MG63 (cell line): ENCODE measurements at regions not wholly inside any gene's neighbourhood (a gene's known extent, or its start where the extent isn't known, plus 50 kb on each side); places are given as distances from the start of the nearest gene placed in this dataset.

Experiments
- DNase-seq: peaks from one replicate; pipeline ENCODE4 v3.0.0-alpha.2; 2020
- H3K27me3 ChIP-seq: fragments of 250-450 bp; sonication (Bioruptor Pico); 2 replicates; pipeline ENCODE4 v1.5.1; 2020; ENCODE audit warnings: mild to moderate bottlenecking, moderate library complexity
- H3K36me3 ChIP-seq: fragments of 250-450 bp; sonication (Bioruptor Pico); 2 replicates; pipeline ENCODE4 v1.5.1; 2020; ENCODE audit warnings: mild to moderate bottlenecking, moderate library complexity
- H3K4me3 ChIP-seq: fragments of 250-450 bp; sonication (Bioruptor Pico); 2 replicates; pipeline ENCODE4 v1.5.1; 2020; ENCODE audit warnings: mild to moderate bottlenecking, moderate library complexity
- H3K9me3 ChIP-seq: fragments of 250-450 bp; sonication (Bioruptor Pico); 2 replicates; pipeline ENCODE4 v1.5.1; 2020; ENCODE audit warnings: mild to moderate bottlenecking, moderate library complexity

- H3K36me3 ChIP-seq, result no peaks in the 10 kb centered on the region
- DNase-seq, result no peak
- no peaks in the 10 kb centered on the region for H3K27me3 ChIP-seq
- H3K9me3 ChIP-seq, result no peaks in the 10 kb centered on the region
- no peak overlapping the region for H3K4me3 ChIP-seq
These were observed 2052.9 kb downstream of the ARAP2 start for GRCh38 chr4:34191443-34191842.

- Histone ChIP-seq H3K27me3 (no peaks in the 10 kb centered on the region), H3K4me3 (no peak overlapping the region), H3K9me3 (no peaks in the 10 kb centered on the region), H3K36me3 (no peaks in the 10 kb centered on the region)
- no peak for DNase-seq
These were observed 2050.7 kb downstream of the ARAP2 start for GRCh38 chr4:34193451-34194154.

- H3K4me3 ChIP-seq, result no peak overlapping the region
- H3K36me3 ChIP-seq, result no peaks in the 10 kb centered on the region
- no peaks in the 10 kb centered on the region for H3K9me3 ChIP-seq
- DNase-seq, result no peak
- no peaks in the 10 kb centered on the region for H3K27me3 ChIP-seq
These were observed 2049.7 kb downstream of the ARAP2 start for GRCh38 chr4:34194585-34194984.

- no peak overlapping the region for H3K4me3 ChIP-seq
- H3K27me3 ChIP-seq, result no peaks in the 10 kb centered on the region
- no peak for DNase-seq
- no peaks in the 10 kb centered on the region for H3K9me3 ChIP-seq
- no peaks in the 10 kb centered on the region for H3K36me3 ChIP-seq
These were observed 2047.9 kb downstream of the ARAP2 start for GRCh38 chr4:34196375-34196774.

GRCh38 chr4:34198966-34199365 is 2045.3 kb downstream of the ARAP2 start:
- Histone ChIP-seq H3K27me3 (no peaks in the 10 kb centered on the region), H3K9me3 (no peaks in the 10 kb centered on the region), H3K36me3 (no peaks in the 10 kb centered on the region), H3K4me3 (no peak overlapping the region)
- no peak for DNase-seq

- no peak for DNase-seq
- Histone ChIP-seq H3K4me3 (no peak overlapping the region), H3K27me3 (no peaks in the 10 kb centered on the region), H3K36me3 (no peaks in the 10 kb centered on the region), H3K9me3 (no peaks in the 10 kb centered on the region)
These were observed 2043.8 kb downstream of the ARAP2 start for GRCh38 chr4:34200535-34200934.

GRCh38 chr4:34202154-34202553 is 2042.2 kb downstream of the ARAP2 start:
- no peak overlapping the region for H3K4me3 ChIP-seq
- DNase-seq, result no peak
- no peaks in the 10 kb centered on the region for H3K36me3 ChIP-seq
- H3K9me3 ChIP-seq, result no peaks in the 10 kb centered on the region
- H3K27me3 ChIP-seq, result no peaks in the 10 kb centered on the region

- Histone ChIP-seq H3K9me3 (no peaks in the 10 kb centered on the region), H3K36me3 (no peaks in the 10 kb centered on the region), H3K27me3 (no peaks in the 10 kb centered on the region), H3K4me3 (no peak overlapping the region)
- DNase-seq, result no peak
These were observed 2023.7 kb downstream of the ARAP2 start for GRCh38 chr4:34220601-34221000.

GRCh38 chr4:34221986-34222385 is 2022.3 kb downstream of the ARAP2 start:
- DNase-seq, result no peak
- Histone ChIP-seq H3K4me3 (no peak overlapping the region), H3K27me3 (no peaks in the 10 kb centered on the region), H3K36me3 (no peaks in the 10 kb centered on the region), H3K9me3 (no peaks in the 10 kb centered on the region)

- DNase-seq, result no peak
- Histone ChIP-seq H3K9me3 (no peaks in the 10 kb centered on the region), H3K4me3 (no peak overlapping the region), H3K27me3 (no peaks in the 10 kb centered on the region), H3K36me3 (no peaks in the 10 kb centered on the region)
These were observed 2008.2 kb downstream of the ARAP2 start for GRCh38 chr4:34236118-34236517.

GRCh38 chr4:34245276-34245675 is 1999.0 kb downstream of the ARAP2 start:
- Histone ChIP-seq H3K27me3 (no peaks in the 10 kb centered on the region), H3K36me3 (no peaks in the 10 kb centered on the region), H3K9me3 (no peaks in the 10 kb centered on the region)

GRCh38 chr4:34250562-34250961 is 1993.8 kb downstream of the ARAP2 start:
- Histone ChIP-seq H3K27me3 (no peaks in the 10 kb centered on the region), H3K9me3 (no peaks in the 10 kb centered on the region), H3K36me3 (no peaks in the 10 kb centered on the region), H3K4me3 (no peak overlapping the region)
- no peak for DNase-seq

More at GRCh38 chr4:34245276-34245675, 1999.0 kb downstream of the ARAP2 start:
- no peak overlapping the region for H3K4me3 ChIP-seq
- no peak for DNase-seq

- no peaks in the 10 kb centered on the region for H3K9me3 ChIP-seq
- no peaks in the 10 kb centered on the region for H3K36me3 ChIP-seq
- no peak for DNase-seq
- no peaks in the 10 kb centered on the region for H3K27me3 ChIP-seq
- H3K4me3 ChIP-seq, result no peak overlapping the region
These were observed 1991.1 kb downstream of the ARAP2 start for GRCh38 chr4:34253239-34253638.

GRCh38 chr4:34258176-34258575 is 1986.1 kb downstream of the ARAP2 start:
- no peaks in the 10 kb centered on the region for H3K36me3 ChIP-seq
- H3K9me3 ChIP-seq, result no peaks in the 10 kb centered on the region
- no peak overlapping the region for H3K4me3 ChIP-seq
- H3K27me3 ChIP-seq, result no peaks in the 10 kb centered on the region
- DNase-seq, result no peak

- Histone ChIP-seq H3K9me3 (no peaks in the 10 kb centered on the region), H3K27me3 (no peaks in the 10 kb centered on the region), H3K4me3 (no peak overlapping the region), H3K36me3 (no peaks in the 10 kb centered on the region)
- no peak for DNase-seq
These were observed 1982.5 kb downstream of the ARAP2 start for GRCh38 chr4:34261799-34262314.

GRCh38 chr4:34269613-34270012 is 1974.7 kb downstream of the ARAP2 start:
- Histone ChIP-seq H3K4me3 (no peak overlapping the region), H3K27me3 (no peaks in the 10 kb centered on the region), H3K36me3 (no peaks in the 10 kb centered on the region), H3K9me3 (no peaks in the 10 kb centered on the region)
- no peak for DNase-seq

- H3K27me3 ChIP-seq, result no peaks in the 10 kb centered on the region
- H3K36me3 ChIP-seq, result no peaks in the 10 kb centered on the region
- H3K4me3 ChIP-seq, result no peak overlapping the region
- DNase-seq, result no peak
- no peaks in the 10 kb centered on the region for H3K9me3 ChIP-seq
These were observed 1972.6 kb downstream of the ARAP2 start for GRCh38 chr4:34271479-34272355.

- H3K9me3 ChIP-seq, result no peaks in the 10 kb centered on the region
- DNase-seq, result no peak
- no peak overlapping the region for H3K4me3 ChIP-seq
- H3K36me3 ChIP-seq, result no peaks in the 10 kb centered on the region
- H3K27me3 ChIP-seq, result no peaks in the 10 kb centered on the region
These were observed 1965.3 kb downstream of the ARAP2 start for GRCh38 chr4:34279011-34279410.
